Bone marrow (tissue), 2 donors: ENCODE measurements at regions not wholly inside any gene's neighbourhood (a gene's known extent, or its start where the extent isn't known, plus 50 kb on each side); places are given as distances from the start of the nearest gene placed in this dataset.
"Not testable (repeated sequence)": the region's sequence is repeated elsewhere in the genome, so short reads cannot be mapped to it uniquely, and the experiment has no call there.

Experiments used
- DNase-seq, 2 donors: peaks; one replicate each; lab custom pipeline; 2025; lab: John Stamatoyannopoulos, UW

DNA sequence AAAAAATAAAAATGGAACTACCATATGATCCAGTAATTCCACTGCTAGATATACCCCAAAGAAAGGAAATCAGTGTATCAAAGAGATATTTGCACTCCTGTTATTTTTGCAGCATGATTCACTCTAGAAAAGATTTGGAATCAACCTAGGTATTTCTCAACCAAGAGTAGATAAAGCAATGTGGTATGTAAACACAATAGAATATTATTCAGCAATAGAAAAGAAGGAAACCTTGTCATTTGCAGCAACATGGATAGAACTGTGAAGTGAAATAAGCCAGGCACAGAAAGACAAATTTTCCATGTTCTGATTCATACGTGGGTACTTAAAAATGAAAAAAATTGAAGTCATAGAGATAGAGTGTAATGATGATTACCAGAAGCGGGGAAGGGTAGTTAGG lies 362.3 kb upstream of the EPHA5 start:
- DNase-seq = no peak

DNA sequence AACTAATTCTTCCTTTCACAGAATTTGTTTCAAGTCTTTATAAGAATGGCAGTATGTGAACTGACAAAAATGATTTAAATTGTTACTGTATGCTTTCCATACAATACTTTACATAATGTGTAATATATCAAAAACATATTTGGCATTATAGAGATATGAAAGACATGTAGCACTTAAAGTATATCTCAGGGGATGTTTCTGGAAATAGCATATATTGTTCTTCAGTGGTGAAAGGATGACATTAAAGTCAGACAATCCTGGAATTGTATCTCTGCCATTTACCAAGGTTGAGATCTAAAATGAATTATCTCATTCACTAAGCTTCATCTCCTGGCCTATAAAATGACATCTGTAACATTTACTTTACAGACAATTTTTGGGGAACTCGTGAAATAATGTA lies 358.4 kb upstream of the EPHA5 start:
- DNase-seq = no peak

DNA sequence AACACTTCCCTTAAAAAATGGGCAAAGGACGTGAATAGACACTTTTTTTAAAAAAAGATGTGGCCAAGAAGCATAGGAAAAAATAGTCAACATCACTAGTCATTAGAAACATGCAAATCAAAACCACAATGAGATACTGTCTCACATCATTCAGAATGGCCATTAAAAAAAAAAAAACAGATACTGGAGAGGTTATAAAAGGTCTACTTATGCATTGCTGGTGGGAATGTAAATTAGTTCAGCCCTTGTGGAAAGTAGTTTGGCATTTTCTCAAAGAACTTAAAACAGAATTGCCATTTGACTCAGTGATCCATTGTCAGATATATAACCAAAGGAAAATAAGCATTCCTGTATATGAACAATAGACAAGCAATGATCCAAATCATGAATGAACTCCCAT lies 352.8 kb upstream of the EPHA5 start:
- DNase-seq = no peak

DNA sequence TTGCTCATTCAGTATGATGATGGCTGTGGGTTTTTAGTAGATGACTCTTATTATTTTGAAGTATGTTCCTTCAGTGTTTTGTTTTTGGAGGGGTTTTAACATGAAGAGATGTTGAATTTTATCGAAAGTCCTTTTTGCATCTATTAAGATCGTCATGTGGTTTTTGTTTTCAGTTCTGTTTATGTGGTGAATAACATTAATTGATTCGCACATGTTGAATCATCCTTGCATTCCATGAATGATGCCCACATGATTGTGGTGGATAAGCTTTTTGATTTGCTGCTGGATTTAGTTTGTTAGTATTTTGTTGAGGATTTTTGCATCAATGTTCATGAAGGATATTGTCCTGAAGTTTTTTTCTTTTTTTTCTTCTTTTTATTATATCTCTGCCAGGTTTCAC lies 347.4 kb upstream of the EPHA5 start:
- DNase-seq = no peak

DNA sequence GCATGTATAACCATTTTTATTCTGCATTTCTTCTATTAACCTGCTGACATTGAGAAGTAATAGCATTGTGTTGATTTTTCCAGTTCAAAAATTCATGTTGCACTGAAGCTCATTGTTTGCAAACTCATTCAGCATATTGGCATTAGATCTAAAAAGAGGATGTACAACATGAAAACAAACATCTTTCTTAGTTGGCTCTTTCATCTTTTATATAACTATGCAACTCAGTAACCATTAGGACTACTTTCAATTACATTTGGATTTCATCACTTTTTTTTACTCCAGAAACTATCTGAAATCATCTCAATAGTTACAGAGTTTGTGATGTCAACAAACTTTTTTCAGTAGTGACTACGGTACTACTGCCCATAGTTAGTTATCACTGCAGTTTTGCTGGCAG lies 346.0 kb upstream of the EPHA5 start:
- no peak for DNase-seq

DNA sequence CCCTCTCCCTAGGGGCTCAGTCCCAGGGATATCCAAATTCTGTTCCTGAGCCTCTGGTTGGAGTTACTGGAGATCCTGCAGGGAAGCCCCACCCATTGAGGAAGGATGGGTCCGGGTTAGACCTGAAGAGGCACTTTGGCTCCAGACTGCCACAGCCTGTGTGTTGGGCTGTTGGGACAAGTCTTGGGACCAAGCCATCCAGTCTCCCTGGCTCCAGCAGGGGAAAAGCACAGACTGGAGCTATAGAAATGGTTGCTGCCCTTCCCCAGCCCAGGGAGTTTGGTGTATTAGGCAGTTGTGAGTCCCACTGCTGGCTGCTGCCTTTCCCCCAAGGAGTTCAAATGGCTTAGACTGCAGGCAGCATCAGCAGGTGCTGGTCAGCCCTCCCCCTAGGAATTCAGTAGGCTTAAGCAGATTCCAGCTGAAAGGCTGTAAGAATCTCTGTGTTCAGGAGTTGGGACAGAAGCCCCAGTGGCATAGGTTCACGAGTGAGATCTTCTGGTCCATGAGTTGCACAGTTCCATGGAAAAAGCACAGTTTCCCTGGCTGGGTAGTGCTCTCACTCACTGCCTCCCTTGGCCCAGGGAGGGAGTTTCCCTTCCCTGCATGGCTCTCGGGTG lies 344.0 kb upstream of the EPHA5 start:
- no peak for DNase-seq

DNA sequence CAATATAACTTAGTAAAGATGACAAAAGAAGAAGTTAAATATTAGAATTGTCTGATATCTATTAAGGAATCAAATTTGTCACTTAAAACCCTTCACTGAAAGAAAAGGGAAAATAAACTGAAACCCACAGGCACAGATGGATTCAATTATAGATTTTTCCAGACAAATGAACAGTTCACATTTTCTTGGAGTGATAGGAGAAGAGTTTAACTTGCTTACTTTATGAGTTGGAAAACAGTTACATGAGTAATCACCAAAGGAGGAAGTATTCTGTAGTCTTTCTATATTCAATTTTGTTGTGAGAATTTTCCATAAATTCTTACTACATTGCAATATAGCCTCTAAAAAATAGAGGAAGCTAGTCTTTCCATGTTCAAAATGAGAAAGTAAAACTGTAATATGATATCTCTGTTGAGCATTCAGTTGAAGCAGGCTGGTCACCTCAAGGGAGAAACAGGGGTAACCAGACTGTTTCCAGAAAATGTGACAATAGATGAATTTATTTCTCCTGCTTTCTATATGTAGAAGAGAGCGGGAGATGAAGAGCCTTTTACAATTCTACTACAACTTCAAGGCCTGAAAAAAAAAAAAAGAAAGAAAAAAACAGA lies 330.3 kb upstream of the EPHA5 start:
- no peak for DNase-seq

DNA sequence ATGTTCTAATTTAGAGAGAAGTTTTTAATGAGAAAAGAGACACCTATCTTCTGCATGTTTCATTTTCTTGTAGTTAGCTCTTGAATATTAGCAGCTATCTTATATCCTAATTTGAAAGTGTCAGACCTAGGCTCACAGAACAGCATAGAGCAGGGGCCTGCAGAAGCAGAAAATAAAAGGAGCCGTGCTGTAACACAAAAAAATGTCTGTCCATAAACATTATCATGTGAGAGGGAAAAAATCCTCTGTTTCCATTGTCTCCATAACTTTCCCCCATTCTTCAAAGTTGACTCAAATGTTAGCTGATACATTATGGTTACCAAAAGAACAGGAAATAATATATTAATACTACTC lies 329.2 kb upstream of the EPHA5 start:
- no peak for DNase-seq

DNA sequence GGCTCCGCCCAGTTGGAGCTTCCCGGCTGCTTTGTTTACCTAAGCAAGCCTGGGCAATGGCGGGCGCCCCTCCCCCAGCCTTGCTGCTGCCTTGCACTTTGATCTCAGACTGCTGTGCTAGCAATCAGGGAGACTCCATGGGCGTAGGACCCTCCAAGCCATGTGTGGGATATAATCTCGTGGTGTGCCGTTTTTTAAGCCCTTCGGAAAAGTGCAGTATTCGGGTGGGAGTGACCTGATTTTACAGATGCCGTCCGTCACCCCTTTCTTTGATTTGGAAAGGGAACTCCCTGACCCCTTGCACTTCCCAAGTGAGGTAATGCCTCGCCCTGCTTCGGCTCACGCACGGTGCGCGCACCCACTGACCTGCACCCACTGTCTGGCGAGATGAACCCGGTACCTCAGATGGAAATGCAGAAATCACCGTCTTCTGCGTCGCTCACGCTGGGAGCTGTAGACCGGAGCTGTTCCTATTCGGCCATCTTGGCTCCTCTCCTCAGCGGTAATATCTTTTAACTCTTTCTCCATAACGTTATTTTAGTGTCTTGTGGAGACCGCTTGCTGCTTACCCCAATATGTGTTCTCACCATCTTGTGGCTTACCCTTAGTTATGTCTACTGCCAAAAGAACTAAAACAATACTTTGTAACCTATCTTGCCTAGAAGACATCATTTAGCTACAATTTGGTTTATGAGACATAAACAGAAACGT lies 328.7 kb upstream of the EPHA5 start:
- not testable (repeated sequence) for DNase-seq

DNA sequence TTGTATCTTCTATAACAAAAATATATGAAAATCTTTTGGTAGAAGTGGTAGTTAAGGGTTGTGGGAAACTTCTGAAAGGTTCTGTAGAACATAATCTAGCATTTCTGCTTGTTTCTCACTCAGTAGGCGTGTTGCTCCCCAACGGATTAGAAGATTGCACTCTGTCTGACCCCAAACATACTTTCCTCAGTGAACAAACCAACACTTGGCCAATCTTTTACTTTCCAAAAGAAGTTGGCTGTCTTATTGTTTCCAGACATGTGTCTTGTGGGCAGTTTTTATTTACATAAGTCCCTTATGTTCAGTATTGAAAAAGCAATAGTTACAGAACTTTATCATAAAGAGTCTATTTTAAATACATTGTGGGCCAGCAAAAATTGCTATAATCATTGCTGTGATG lies 312.8 kb upstream of the EPHA5 start:
- no peak for DNase-seq

DNA sequence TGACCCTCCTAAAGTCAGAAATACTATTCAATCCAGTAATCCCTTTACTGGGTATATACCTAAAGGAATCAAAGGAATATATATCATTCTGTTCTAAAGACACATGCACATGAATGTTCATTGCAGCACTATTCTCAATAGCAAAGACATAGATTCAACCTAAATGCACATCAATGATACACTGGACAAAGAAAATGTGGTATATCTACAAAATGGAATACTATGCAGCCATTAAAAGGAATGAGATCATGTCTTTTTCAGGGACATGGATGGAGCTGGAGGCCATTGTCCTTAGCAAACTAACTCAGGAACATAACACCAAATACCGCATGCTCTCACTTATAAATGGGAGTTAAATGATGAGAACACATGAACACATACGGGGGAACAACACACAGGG lies 306.0 kb upstream of the EPHA5 start:
- DNase-seq = no peak

DNA sequence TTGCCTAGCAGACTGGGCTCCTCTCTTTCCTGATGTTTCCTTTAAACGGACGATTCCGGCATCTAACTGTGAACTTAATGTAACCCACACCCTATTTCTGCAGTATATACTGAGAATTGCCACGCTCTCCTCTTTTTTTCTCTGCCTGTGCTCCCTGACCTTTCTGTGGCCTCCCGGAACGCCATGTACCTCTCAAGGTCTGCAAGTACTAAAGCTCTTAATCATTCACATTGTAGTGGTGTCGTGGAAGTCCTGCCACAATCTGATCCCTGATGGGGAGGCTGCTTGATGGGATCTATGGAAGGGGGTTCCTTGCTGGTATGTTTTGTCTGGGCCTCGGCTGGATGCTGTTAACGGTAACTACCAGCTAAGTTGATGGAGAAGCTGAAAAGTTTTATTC lies 302.9 kb upstream of the EPHA5 start:
- DNase-seq = no peak

DNA sequence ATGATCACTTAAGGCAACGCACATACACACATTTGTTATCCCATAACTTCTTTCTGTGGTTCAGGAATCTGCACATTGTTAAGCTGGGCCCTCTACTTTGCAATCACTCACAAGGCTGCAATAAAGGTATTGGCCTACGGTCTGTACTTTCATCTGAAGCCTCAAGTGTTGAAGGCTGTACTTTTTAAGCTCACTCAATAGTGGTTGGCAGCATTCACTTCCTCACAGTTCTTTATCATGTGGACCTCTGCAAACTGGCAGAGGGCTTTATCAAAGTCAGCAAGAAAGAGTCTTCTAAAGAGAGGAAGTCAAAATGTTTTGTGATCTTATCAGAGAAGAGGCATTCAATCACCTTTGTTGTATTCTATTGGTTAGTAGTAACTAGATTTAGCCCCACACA lies 301.4 kb upstream of the EPHA5 start:
- DNase-seq = no peak

DNA sequence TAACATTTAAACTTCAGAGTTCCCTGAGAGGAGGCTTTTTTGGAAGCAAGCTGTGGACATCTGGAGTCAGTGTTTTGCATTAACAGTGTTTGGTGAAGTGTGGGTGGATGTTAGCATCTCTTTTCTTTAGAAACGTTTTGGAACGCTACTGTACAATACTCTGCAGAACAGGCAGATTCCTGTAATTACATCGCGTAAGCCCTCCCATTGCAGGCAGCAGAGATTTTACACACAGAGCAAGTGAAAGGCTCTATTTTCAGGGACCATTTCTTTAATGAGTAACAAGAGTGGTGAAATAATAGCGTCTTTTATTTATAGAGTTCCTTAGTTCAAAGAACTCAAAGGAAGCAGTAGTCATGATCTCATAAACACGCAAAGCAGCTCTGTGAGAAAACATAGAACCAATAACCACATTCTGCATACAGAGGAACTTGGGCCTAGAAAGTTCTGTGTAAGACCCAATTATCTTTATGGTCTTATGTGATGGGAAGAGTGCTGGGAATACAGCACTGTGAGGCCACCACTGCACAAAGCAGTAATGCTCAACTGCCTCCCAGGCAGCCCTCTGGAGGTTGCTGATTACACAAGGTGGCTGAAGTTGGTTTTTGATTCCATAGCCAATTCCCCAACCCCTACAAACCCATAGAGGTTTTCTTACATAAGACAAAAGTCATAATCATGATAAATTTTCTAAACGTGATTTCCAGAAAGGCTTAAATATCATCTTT lies 298.7 kb upstream of the EPHA5 start:
- DNase-seq = no peak

DNA sequence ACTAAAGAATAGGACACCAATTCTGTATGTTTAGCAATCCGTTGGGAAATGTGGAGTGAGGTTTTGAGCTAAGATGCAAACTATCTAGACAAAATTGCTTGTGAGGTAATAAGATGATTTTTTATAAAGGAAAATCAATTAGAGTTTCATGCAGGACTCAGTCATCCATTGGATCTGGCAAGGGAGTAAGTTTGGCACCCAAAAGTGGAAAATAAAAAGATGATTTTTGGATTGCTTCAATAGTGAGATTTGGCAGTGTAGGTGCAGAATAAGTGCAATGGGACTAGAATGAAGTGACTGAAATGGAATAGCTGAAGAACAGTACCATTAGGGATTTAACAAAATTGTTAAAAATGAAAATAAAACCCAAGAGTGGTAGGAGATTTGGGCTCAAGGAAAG lies 290.5 kb upstream of the EPHA5 start:
- no peak for DNase-seq

DNA sequence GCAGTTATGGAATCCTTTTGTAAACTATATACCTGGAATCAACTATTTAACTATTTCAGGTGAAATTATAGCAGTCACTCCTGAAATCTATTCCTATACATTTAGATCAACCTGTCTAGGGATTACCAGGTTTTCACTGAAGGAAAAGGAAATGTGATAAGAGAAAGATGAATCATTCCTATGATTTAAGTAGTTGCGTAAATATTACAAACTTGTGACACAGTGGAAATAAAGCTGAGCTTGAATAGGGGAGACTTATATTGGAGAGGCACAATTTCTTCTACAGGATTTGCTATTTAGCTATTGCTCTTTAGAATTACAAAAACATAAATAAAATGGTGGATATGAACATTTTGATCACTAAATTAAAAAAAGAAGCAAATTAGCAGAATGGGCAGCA lies 284.1 kb upstream of the EPHA5 start:
- no peak for DNase-seq

DNA sequence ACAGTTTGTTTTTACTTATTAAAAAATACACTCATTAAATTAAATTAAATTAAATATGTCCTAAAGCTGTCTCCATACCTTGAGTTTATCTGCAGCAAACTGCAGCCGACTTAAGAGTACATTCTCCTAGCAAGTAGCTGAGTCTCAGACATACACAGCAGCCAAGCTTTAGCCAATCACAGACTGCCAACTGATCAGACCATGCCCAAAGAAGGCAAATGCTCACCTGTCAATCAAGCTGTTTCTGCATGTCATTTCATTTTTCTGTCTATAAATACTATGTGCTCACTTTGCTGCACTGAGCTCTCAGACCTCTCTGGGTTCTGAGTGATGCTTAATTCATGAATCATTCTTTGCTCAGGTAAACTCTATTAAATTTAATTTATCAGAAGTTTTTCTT lies 280.9 kb upstream of the EPHA5 start:
- DNase-seq = no peak

DNA sequence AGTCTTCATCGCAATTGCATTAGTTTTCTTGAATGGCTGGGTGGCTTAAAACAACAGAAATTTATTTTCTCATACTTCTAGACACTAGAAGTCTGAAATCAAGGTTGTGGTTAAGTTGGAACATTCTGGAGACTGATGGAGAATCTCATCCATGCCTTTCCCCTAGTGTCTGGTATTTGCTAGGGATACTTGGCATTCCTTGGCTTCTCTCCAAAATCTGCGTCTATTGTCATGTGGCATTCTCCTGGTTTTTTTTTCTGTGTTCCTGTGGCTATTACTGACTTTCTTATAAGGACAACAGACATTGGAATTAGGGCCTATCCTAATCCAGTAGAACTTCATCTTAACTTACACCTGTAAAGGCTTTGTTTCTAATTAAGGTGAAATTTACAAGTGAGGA lies 272.8 kb upstream of the EPHA5 start:
- no peak for DNase-seq

DNA sequence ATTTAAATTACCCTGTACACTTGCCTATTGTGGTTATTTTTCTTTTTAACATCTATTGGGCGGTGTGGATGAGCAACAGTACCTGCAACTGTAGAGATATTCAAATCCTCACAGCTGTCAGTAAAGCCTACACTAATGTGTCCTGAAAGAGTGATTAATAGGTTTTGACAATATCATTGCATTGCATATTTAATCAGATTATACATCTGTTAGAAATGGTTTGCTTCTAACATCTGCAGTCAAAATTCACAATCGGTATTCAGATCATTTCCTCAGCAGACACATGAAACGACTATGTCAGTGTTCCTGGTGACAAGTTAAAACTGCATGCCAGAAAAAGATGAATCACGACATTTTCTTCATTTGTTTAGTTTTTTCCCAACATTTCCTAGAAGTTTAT lies 254.6 kb upstream of the EPHA5 start:
- no peak for DNase-seq

DNA sequence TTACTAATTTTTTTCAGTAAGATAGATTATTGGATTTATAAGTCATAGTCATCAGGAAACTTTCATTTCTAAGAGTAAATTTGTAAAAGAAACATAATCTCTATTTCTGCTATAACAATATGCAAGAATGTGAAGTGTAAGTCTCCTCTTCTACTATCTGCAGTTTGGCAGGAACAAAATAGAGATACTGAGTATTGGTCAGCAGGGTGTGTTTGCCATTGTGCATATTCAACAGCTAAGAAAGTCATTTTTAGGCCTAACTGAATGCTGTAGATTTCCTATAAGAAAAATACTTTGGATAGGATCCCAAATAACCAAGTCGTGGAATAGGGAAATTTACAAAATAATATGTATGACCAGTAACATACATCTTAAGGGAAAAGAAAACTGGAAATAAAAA lies 253.3 kb upstream of the EPHA5 start:
- DNase-seq = no peak

DNA sequence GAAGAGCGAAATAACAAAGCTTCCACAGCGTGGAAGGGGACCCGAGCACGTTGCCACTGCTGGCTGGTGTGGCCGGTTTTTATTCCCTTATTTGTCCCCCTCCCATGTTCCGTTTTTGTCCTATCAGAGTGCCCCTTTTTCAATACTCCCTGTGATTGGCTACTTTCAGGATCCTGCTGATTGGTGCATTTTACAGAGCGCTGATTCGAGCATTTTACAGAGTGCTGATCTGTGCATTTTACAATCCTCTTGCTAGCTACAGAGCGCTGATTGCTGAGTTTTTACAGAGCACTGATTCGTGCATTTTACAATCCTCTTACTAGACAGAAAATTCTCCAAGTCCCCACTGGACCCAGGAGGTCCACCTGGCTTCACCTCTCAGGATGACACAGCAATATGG lies 250.9 kb upstream of the EPHA5 start:
- DNase-seq = no peak

DNA sequence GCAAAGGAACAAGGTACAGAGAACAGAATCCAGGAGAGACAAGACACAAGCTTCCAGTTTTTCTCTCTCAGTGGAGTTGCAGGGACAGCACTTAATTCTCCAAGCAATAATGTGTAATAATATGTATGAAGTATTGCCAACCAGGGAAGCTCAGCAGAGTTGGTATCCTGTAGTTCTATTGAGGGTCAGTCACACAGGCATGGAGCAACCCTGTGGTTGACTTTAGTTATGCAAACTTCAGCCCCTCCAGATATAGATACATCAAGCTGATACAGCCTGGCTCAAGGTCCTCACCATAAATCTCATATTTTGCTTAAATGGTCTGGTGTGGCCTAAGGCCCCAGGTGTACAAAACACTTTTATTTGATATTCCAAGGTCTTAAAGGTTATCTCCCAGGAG lies 248.6 kb upstream of the EPHA5 start:
- DNase-seq = no peak

DNA sequence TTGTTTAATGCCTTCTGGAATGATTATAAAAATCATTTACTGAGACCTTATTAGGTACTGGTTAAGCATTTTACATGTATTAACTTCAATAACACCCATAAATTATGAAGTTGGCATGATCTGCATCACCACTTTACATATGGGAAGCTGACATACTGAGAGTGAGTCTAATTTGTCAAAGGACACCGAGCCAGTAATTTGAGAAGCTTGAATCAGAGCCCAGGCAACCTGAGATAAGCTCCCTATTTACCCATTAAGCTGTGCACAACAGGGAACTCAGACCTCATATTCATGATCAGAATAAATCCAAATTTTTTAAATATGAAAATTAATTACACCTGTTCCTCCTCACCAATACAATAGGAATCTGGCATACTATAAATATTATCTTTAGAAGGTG lies 247.9 kb upstream of the EPHA5 start:
- DNase-seq = no peak
